ENCODE measurements at regions not wholly inside any gene's neighbourhood (a gene's known extent, or its start where the extent isn't known, plus 50 kb on each side); places are given as distances from the start of the nearest gene placed in this dataset.

DNA sequence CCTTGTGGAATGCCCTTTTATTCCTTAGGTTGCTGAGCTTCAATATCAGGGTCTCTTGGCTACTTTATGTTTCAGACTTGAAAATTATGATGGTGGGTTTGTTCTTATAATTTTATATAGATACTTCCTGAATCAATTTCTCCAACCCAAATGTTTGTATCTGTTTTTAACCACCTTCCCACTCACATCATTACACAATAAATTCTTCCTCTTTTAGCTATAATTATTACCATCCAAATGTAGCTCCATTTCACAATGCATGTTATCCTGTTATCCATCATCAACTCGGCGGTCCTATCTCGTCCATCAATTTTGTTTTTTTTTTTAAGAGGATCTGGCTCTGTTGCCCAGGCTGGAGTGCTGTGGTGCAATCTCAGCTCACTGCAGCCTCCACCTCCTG, 357.6 kb upstream of the ZP4 start:
- TF ChIP-seq, protein P1, sequence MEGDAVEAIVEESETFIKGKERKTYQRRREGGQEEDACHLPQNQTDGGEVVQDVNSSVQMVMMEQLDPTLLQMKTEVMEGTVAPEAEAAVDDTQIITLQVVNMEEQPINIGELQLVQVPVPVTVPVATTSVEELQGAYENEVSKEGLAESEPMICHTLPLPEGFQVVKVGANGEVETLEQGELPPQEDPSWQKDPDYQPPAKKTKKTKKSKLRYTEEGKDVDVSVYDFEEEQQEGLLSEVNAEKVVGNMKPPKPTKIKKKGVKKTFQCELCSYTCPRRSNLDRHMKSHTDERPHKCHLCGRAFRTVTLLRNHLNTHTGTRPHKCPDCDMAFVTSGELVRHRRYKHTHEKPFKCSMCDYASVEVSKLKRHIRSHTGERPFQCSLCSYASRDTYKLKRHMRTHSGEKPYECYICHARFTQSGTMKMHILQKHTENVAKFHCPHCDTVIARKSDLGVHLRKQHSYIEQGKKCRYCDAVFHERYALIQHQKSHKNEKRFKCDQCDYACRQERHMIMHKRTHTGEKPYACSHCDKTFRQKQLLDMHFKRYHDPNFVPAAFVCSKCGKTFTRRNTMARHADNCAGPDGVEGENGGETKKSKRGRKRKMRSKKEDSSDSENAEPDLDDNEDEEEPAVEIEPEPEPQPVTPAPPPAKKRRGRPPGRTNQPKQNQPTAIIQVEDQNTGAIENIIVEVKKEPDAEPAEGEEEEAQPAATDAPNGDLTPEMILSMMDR (IDR thresholded peaks at IDR 0.05; ENCODE audit: poor library complexity, severe bottlenecking) = no peak
- TF ChIP-seq POLR2AphosphoS5 (IDR thresholded peaks at IDR 0.05) = no peak
- TF ChIP-seq RAD21 (conservative IDR thresholded peaks at IDR 0.05) = no peak
- TF ChIP-seq TAF1 (IDR thresholded peaks at IDR 0.05; ENCODE audit: low read depth) = no peak

All from neural cell (in vitro differentiated cells).